ENCODE measurements at regions not wholly inside any gene's neighbourhood (a gene's known extent, or its start where the extent isn't known, plus 50 kb on each side); places are given as distances from the start of the nearest gene placed in this dataset.

DNA sequence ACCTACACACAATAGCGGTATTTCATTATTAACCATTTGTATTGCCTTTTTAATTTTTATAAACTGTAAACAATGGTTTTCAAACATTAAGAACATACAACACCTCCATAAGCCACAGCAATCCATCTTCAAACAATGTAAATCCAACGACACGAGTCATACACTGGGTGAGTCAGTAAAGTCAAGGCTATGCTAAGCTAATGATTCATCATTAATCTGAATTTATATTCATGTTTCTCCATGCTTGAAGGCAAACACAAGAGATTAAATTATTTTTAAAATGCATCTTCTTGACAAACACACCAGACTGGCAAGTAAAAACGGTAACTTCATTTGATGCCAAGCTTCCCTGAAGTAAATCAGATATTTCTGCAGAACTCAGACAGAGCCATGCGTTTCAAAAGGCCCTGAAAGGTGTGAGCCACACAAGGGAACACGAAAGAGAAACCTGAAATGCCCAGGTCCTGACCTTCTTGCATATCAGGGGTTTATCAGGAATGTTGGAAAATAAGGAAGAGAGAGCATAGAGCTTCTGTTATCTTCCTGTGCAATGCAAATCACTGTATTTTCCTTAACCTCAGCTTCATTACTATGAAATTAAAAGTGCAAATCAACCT lies 162.5 kb downstream of the ALDH8A1 start:
- Histone ChIP-seq H3K4me3 (no peak overlapping the region), H3K27me3 (no peaks in the 10 kb centered on the region), H3K9me3 (peaks cover 6% of the 10 kb centered on the region), H3K36me3 (no peaks in the 10 kb centered on the region), H3K4me1 (peaks cover 12% of the 10 kb centered on the region), H3K27ac (no peak overlapping the region)
- TF ChIP-seq POLR2AphosphoS5 (IDR thresholded peaks at IDR 0.05) (no peak), POLR2A (IDR thresholded peaks at IDR 0.05) (no peak), EP300 (IDR thresholded peaks at IDR 0.05) (no peak)
- TF ChIP-seq, protein P1, sequence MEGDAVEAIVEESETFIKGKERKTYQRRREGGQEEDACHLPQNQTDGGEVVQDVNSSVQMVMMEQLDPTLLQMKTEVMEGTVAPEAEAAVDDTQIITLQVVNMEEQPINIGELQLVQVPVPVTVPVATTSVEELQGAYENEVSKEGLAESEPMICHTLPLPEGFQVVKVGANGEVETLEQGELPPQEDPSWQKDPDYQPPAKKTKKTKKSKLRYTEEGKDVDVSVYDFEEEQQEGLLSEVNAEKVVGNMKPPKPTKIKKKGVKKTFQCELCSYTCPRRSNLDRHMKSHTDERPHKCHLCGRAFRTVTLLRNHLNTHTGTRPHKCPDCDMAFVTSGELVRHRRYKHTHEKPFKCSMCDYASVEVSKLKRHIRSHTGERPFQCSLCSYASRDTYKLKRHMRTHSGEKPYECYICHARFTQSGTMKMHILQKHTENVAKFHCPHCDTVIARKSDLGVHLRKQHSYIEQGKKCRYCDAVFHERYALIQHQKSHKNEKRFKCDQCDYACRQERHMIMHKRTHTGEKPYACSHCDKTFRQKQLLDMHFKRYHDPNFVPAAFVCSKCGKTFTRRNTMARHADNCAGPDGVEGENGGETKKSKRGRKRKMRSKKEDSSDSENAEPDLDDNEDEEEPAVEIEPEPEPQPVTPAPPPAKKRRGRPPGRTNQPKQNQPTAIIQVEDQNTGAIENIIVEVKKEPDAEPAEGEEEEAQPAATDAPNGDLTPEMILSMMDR (IDR thresholded peaks at IDR 0.05), result no peak
- no peak for DNase-seq (ENCODE audit: low spot score in 2 of 2)
- 46% methylated on average over 6 of the region's 6 CpGs for WGBS

DNA sequence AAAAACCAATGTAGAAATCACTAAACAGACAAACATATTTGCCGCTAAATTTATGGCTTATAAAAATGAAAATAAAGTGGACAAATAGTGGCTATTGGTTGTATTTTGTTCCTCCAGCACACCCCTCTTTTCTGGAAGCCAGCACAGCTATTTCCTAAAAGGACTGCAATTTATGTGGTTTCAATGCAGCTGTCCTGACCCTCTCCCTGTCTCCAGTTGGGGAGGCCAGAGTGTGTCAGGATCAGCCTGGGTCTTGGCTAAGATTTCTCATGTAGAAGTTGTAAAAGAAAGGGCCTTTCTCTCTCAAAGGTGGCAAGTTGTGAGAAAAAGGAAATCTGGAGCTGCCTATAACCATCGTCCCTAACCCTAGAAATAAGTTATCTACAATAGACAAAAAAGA lies 165.6 kb downstream of the ALDH8A1 start:
- H3K27ac ChIP-seq, result no peak overlapping the region
- H3K36me3 ChIP-seq, result no peaks in the 10 kb centered on the region
- 95% methylated on average over 2 of the region's 2 CpGs for WGBS
- peaks cover 12% of the 10 kb centered on the region for H3K4me1 ChIP-seq
- DNase-seq (ENCODE audit: low spot score in 2 of 2), result no peak
- TF ChIP-seq EP300 (IDR thresholded peaks at IDR 0.05), result no peak
- TF ChIP-seq POLR2AphosphoS5 (IDR thresholded peaks at IDR 0.05), result no peak
- TF ChIP-seq, protein P1 (IDR thresholded peaks at IDR 0.05), result no peak
- no peak for TF ChIP-seq POLR2A (IDR thresholded peaks at IDR 0.05)
- H3K9me3 ChIP-seq, result peaks cover 2% of the 10 kb centered on the region
- no peaks in the 10 kb centered on the region for H3K27me3 ChIP-seq
- H3K4me3 ChIP-seq, result no peak overlapping the region

DNA sequence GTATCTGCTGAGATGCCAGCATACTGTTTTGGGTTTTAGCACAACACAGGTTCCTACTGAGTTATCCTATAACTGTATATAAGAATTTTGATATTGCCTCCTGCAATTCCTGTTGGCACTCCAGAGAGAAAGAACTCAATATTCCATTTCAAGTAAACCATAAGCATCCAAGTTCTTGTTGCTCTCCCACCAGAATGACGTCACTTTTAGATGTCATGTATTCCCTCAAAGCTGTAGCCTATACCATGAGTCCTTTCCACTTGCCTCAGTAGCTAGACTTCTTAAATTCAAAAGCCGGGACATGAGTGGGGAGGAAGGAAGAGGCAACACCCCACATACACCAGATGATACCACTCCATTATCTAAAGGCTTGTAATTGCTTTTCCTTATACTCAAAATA lies 171.5 kb downstream of the ALDH8A1 start:
- Histone ChIP-seq H3K9me3 (peaks cover 6% of the 10 kb centered on the region), H3K27ac (no peak overlapping the region), H3K27me3 (no peaks in the 10 kb centered on the region), H3K36me3 (no peaks in the 10 kb centered on the region), H3K4me3 (no peak overlapping the region), H3K4me1 (peaks cover 3% of the 10 kb centered on the region)
- 95% methylated on average over 2 of the region's 2 CpGs for WGBS
- DNase-seq (ENCODE audit: low spot score in 2 of 2), result no peak
- TF ChIP-seq, protein P1 (IDR thresholded peaks at IDR 0.05), result no peak
- no peak for TF ChIP-seq EP300 (IDR thresholded peaks at IDR 0.05)
- TF ChIP-seq POLR2AphosphoS5 (IDR thresholded peaks at IDR 0.05), result no peak
- TF ChIP-seq POLR2A (IDR thresholded peaks at IDR 0.05), result no peak

DNA sequence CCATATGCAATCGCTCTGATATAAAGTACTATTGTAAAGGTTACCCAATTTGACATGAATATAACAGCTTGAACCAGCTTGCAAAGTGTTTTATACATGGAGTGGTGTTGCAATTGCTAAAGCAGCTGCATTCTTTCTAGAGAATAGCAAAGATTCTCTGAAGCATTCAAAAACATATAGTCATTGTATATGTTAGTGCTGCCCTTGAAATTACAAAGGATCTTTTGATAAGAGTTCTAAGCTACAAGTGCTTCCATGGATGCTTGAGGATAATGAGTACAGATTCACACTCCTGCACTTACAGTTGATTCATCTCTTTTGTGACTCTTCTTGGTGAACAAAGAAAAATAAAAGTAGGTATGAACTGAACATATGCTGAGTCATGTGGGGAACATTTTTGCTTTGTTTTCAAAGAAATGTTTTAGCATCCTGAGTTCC lies 175.7 kb downstream of the ALDH8A1 start:
- peaks cover 3% of the 10 kb centered on the region for H3K9me3 ChIP-seq
- no peaks in the 10 kb centered on the region for H3K27me3 ChIP-seq
- DNase-seq (ENCODE audit: low spot score in 2 of 2), result no peak
- WGBS, result 70% methylated on average over 1 of the region's 1 CpG
- TF ChIP-seq EP300 (IDR thresholded peaks at IDR 0.05) (no peak), POLR2AphosphoS5 (IDR thresholded peaks at IDR 0.05) (no peak), POLR2A (IDR thresholded peaks at IDR 0.05) (no peak)
- no peaks in the 10 kb centered on the region for H3K36me3 ChIP-seq
- no peak overlapping the region for H3K4me3 ChIP-seq
- H3K27ac ChIP-seq, result no peak overlapping the region
- peaks cover 3% of the 10 kb centered on the region for H3K4me1 ChIP-seq

DNA sequence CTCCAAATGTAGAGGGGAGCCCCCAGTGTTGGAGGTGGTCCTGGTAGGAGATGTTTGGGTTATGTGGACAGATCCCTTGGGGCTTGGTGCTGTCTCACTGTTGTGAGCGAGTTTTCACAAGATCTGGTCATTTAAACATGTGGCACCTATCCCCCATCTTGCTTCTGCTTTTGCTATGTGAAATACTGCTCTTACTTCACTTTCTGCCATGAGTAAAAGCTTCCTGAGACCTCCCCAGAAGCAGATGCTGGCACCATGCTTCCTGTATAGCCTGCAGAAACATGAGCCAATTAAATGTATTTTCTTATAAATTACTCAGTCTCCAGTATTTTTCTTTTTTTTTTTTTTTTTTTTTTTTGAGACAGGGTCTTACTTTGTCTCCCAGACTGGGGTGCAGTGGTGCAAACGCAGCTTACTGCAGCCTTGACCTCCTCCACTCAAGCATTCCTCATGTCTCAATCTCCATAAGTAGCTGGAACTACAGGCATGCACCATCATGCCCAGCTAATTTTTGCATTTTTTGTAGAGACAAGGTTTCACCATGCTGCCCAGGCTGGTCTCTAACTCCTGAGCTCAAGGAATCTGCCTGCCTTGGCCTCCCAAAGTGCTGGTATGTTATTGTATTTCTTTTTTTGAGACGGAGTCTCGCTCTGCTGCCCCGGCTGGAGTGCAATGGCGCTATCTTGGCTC lies 177.1 kb downstream of the ALDH8A1 start:
- Histone ChIP-seq H3K27ac (no peak overlapping the region), H3K9me3 (no peaks in the 10 kb centered on the region), H3K36me3 (no peaks in the 10 kb centered on the region), H3K4me3 (no peak overlapping the region), H3K4me1 (peaks cover 3% of the 10 kb centered on the region), H3K27me3 (no peaks in the 10 kb centered on the region)
- 93% methylated on average over 6 of the region's 6 CpGs for WGBS
- no peak for DNase-seq (ENCODE audit: low spot score in 2 of 2)
- TF ChIP-seq POLR2A (IDR thresholded peaks at IDR 0.05), result no peak
- TF ChIP-seq, protein P1 (IDR thresholded peaks at IDR 0.05), result no peak
- TF ChIP-seq EP300 (IDR thresholded peaks at IDR 0.05), result no peak
- TF ChIP-seq POLR2AphosphoS5 (IDR thresholded peaks at IDR 0.05), result no peak

All from suprapubic skin (tissue), 4 donors.